DOHH2 (cell line): ENCODE measurements at regions not wholly inside any gene's neighbourhood (a gene's known extent, or its start where the extent isn't known, plus 50 kb on each side); places are given as distances from the start of the nearest gene placed in this dataset.
"Not testable (repeated sequence)": the region's sequence is repeated elsewhere in the genome, so short reads cannot be mapped to it uniquely, and the experiment has no call there.

Source experiments
- H3F3A ChIP-seq: fragments of 200-600 bp; sonication (generic), shearing (Covaris generic); 2 replicates; pipeline ENCODE4 v1.6.0; 2016; ENCODE audit warnings: antibody characterized with exemption, mild to moderate bottlenecking; ENCODE audit not compliant: control insufficient read depth, insufficient read depth
- H3K27ac ChIP-seq: fragments of 200-600 bp; sonication (generic); 2 replicates; pipeline ENCODE4 v1.5.1; 2014; ENCODE audit warnings: low read depth, mild to moderate bottlenecking, low read length, moderate library complexity
- H3K27me3 ChIP-seq: fragments of 200-600 bp; sonication (generic); 2 replicates; pipeline ENCODE4 v1.6.1; 2014; ENCODE audit warnings: mild to moderate bottlenecking, low read length, mixed read lengths; ENCODE audit not compliant: control insufficient read depth
- H3K36me3 ChIP-seq: fragments of 200-600 bp; sonication (generic); 2 replicates; pipeline ENCODE4 v1.6.1; 2014; ENCODE audit warnings: mild to moderate bottlenecking, low read length, moderate library complexity, mixed read lengths; ENCODE audit not compliant: control insufficient read depth
- H3K4me1 ChIP-seq: fragments of 200-600 bp; sonication (generic); 2 replicates; pipeline ENCODE4 v1.6.1; 2014; ENCODE audit warnings: mild to moderate bottlenecking, low read length, mixed read lengths; ENCODE audit not compliant: control insufficient read depth
- H3K4me2 ChIP-seq: fragments of 200-600 bp; sonication (generic); 2 replicates; pipeline ENCODE4 v1.6.0; 2014; ENCODE audit warnings: mild to moderate bottlenecking, low read length, moderate library complexity
- H3K4me3 ChIP-seq: fragments of 200-600 bp; sonication (generic); 2 replicates; pipeline ENCODE4 v1.5.1; 2014; ENCODE audit warnings: mild to moderate bottlenecking, low read length, mixed read lengths
- H3K79me2 ChIP-seq: fragments of 200-600 bp; sonication (generic); 2 replicates; pipeline ENCODE4 v1.6.1; 2014; ENCODE audit warnings: mild to moderate bottlenecking, low read length, mixed read lengths; ENCODE audit not compliant: control insufficient read depth
- H3K9me2 ChIP-seq: fragments of 200-600 bp; sonication (generic); replicated peaks from 2 replicates; pipeline ENCODE4 v1.6.1; 2014; ENCODE audit warnings: mild to moderate bottlenecking, low read length, mixed read lengths; ENCODE audit not compliant: control insufficient read depth
- H3K9me3 ChIP-seq: fragments of 200-600 bp; sonication (generic); 2 replicates; pipeline ENCODE4 v1.6.1; 2014; ENCODE audit warnings: antibody characterized with exemption, low read length, mixed read lengths; ENCODE audit not compliant: control insufficient read depth, insufficient read depth
- H4K20me1 ChIP-seq: fragments of 200-600 bp; sonication (generic); 2 replicates; pipeline ENCODE4 v1.6.0; 2014; ENCODE audit warnings: low read depth, mild to moderate bottlenecking, antibody characterized with exemption, low read length, moderate library complexity; ENCODE audit not compliant: control insufficient read depth, insufficient read depth
- EZH2phosphoT487 ChIP-seq: fragments of 200-600 bp; sonication (generic); IDR thresholded peaks from 2 replicates; pipeline ENCODE4 v1.6.1; 2017; ENCODE audit warnings: borderline replicate concordance, mild to moderate bottlenecking, antibody characterized with exemption, low read length, moderate library complexity, mixed read lengths
- TF ChIP-seq, protein P1 (sequence below): fragments of 200-600 bp; sonication (generic); IDR thresholded peaks from one replicate; pipeline ENCODE4 v1.5.1; 2014; ENCODE audit warnings: antibody characterized with exemption, mild to moderate bottlenecking, low read depth, low read length; ENCODE audit not compliant: poor library complexity, severe bottlenecking

DNA sequence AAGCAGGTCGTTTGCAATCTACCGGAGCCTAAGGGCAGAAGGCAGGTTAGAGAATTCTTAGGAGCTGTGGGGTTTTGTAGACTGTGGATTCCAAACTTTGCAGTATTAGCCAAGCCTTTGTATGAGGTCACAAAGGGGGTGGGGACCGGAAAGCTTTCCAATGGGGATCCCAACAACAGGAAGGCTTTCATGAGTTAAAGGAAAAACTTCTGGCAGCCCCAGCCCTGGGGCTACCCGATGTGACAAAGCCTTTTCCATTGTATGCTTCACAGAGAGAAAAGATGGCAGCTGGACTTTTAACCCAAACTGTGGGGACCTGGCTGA, 199.2 kb upstream of the PZP start:
- H3K79me2 ChIP-seq, H3K27ac ChIP-seq, H3K4me1 ChIP-seq, H3K4me3 ChIP-seq, H3K27me3 ChIP-seq, H3K9me2 ChIP-seq, H3K9me3 ChIP-seq, H4K20me1 ChIP-seq, H3K4me2 ChIP-seq, H3F3A ChIP-seq: not testable (repeated sequence)
- H3K36me3 ChIP-seq = peaks cover 16% of the 10 kb centered on the region

DNA sequence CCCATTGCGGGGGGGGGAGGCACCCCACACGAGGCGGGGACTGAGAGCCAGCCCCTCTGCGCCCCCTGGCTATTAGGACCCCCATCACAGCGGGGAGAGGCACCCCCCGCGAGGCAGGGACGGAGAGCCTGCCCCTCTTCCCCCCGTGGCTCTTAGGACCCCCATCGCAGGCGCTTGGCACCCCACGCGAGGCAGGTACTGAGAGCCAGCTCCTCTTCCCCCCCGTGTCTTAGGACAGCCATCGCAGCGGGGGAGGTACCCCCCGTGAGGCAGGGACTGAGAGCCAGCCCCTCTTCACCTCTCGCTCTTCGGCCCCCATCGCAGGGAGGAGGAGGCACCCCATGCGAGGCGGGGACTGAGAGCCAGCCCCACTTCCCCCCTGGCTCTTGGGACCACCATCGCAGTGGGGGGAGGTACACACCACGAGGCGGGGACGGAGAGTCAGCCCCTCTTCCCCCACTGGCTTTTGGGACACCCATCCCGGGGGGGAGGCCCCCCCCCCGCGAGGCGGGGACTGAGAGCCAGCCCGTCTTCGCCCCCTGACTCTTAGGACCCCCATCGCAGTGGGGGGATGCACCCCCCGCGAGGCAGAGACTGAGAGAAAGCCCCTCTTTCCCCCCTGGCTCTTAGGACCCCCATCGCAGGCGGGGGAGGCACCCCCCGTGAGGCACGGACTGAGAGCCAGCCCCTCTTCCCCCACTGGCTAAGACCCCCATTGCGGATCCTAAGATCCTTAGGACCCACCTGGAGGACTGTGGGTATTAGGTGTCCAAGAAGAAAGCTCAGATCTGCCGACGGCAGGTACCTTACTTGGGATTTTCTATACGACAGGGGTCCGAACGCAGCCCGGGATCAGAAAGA, 198.6 kb upstream of the PZP start:
- Histone ChIP-seq H3K4me3 (no peak overlapping the region), H3K79me2 (no peaks in the 10 kb centered on the region), H3K4me1 (no peaks in the 10 kb centered on the region), H3K27ac (no peak overlapping the region), H3K9me3 (no peaks in the 10 kb centered on the region), H3K9me2 (no peaks in the 10 kb centered on the region), H3F3A (no peaks in the 10 kb centered on the region), H3K27me3 (no peaks in the 10 kb centered on the region), H3K36me3 (peaks cover 16% of the 10 kb centered on the region), H4K20me1 (no peaks in the 10 kb centered on the region), H3K4me2 (no peak overlapping the region)
- no peak for TF ChIP-seq EZH2phosphoT487
- TF ChIP-seq, protein P1, sequence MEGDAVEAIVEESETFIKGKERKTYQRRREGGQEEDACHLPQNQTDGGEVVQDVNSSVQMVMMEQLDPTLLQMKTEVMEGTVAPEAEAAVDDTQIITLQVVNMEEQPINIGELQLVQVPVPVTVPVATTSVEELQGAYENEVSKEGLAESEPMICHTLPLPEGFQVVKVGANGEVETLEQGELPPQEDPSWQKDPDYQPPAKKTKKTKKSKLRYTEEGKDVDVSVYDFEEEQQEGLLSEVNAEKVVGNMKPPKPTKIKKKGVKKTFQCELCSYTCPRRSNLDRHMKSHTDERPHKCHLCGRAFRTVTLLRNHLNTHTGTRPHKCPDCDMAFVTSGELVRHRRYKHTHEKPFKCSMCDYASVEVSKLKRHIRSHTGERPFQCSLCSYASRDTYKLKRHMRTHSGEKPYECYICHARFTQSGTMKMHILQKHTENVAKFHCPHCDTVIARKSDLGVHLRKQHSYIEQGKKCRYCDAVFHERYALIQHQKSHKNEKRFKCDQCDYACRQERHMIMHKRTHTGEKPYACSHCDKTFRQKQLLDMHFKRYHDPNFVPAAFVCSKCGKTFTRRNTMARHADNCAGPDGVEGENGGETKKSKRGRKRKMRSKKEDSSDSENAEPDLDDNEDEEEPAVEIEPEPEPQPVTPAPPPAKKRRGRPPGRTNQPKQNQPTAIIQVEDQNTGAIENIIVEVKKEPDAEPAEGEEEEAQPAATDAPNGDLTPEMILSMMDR = no peak

DNA sequence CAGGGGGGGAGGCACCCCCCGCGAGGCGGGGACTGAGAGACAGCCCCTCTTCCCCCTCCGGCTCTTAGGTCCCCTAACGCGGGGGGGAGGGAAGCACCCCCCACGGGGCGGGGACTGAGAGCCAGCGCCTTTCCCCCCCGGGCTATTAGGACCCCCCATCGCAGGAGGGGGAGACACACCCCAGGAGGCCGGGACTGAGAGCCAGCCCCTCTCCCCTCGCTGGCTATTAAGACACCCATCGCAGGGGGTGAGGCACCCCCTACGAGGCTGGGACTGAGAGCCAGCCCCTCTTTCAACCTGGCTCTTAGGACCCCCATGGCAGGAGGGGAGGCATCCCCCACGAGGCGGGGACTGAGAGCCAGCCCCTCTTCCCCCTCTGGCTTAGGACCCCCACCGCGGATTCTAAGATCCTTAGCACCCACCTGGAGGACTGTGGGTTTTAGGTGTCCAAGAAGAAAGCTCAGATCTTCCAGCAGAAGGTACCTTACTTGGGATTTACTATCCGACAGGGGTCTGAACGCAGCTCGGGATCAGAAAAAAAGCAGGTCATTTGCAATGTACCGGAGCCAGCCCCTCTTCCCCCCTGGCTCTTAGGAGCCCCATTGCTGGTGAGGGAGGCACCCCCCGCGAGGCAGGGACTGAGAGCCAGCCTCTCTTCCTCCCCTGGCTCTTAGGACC, 197.8 kb upstream of the PZP start:
- Histone ChIP-seq H3K4me3 (no peak overlapping the region), H3K79me2 (no peaks in the 10 kb centered on the region), H3K36me3 (peaks cover 13% of the 10 kb centered on the region), H3K27ac (no peak overlapping the region), H3K4me1 (no peaks in the 10 kb centered on the region), H3K9me2 (no peaks in the 10 kb centered on the region), H3K9me3 (no peaks in the 10 kb centered on the region), H4K20me1 (no peaks in the 10 kb centered on the region), H3K27me3 (no peaks in the 10 kb centered on the region), H3K4me2 (no peak overlapping the region), H3F3A (no peaks in the 10 kb centered on the region)
- no peak for TF ChIP-seq EZH2phosphoT487
- TF ChIP-seq, protein P1 = no peak

DNA sequence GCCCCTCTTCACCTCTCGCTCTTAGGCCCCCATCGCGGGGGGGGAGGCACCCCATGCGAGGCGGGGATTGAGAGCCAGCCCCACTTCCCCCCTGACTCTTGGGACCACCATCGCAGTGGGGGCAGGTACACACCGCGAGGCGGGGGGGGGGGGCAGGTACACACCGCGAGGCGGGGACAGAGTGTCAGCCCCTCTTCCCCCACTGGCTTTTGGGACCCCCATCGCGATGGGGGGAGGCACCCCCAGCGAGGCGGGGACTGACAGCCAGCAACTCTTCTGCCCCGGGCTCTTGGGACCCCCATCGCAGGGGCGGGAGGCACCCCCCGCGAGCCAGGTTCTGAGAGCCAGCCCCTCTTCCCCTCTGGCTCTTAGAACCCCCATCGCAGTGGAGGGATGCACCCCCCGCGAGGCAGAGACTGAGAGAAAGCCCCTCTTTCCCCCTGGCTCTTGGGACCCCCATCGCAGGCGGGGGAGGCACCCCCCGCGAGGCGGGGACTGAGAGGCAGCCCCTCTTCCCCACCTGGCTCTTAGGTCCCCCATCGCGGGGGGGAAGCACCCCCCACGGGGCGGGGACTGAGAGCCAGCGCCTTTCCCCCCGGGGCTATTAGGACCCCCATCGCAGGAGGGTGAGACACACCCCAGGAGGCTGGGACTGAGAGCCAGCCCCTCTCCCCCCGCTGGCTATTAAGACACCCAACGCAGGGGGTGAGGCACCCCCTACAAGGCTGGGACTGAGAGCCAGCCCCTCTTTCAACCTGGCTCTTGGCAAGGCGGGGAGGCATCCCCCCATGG, 196.5 kb upstream of the PZP start:
- Histone ChIP-seq H3K4me3 (no peak overlapping the region), H3K9me2 (no peaks in the 10 kb centered on the region)

More for the DNA sequence above, 196.5 kb upstream of the PZP start:
- Histone ChIP-seq H3F3A (no peaks in the 10 kb centered on the region), H4K20me1 (no peaks in the 10 kb centered on the region), H3K9me3 (no peaks in the 10 kb centered on the region), H3K36me3 (peaks cover 11% of the 10 kb centered on the region), H3K27me3 (no peaks in the 10 kb centered on the region), H3K4me1 (no peaks in the 10 kb centered on the region), H3K79me2 (no peaks in the 10 kb centered on the region), H3K4me2 (no peak overlapping the region), H3K27ac (no peak overlapping the region)
- TF ChIP-seq EZH2phosphoT487 = no peak
- TF ChIP-seq, protein P1 = no peak
